ENCODE measurements at regions not wholly inside any gene's neighbourhood (a gene's known extent, or its start where the extent isn't known, plus 50 kb on each side); places are given as distances from the start of the nearest gene placed in this dataset.

GRCh38 chr17:73694491-73694890, 50.2 kb upstream of the SDK2 start:
- no peak for DNase-seq

GRCh38 chr17:73695035-73695738, 50.9 kb upstream of the SDK2 start:
- no peak for DNase-seq

- no peak for DNase-seq
Observed at GRCh38 chr17:73696251-73696650, 52.0 kb upstream of the SDK2 start.

GRCh38 chr17:73697872-73698271, 53.6 kb upstream of the SDK2 start:
- DNase-seq, result peak; percentile 90

- DNase-seq, result no peak
Observed at GRCh38 chr17:73698966-73699365, 54.7 kb upstream of the SDK2 start.

GRCh38 chr17:73701701-73702100, 57.5 kb upstream of the SDK2 start:
- no peak for DNase-seq

GRCh38 chr17:73703192-73703591, 58.9 kb upstream of the SDK2 start:
- DNase-seq, result no peak

GRCh38 chr17:73703917-73704316, 59.7 kb upstream of the SDK2 start:
- DNase-seq, result no peak

GRCh38 chr17:73705594-73705993, 61.3 kb upstream of the SDK2 start:
- DNase-seq, result no peak

- no peak for DNase-seq
Observed at GRCh38 chr17:73706428-73706827, 62.2 kb upstream of the SDK2 start.

- no peak for DNase-seq
Observed at GRCh38 chr17:73706858-73707257, 62.6 kb upstream of the SDK2 start.

GRCh38 chr17:73707358-73707757, 63.1 kb upstream of the SDK2 start:
- DNase-seq, result no peak

GRCh38 chr17:73710095-73710592, 65.9 kb upstream of the SDK2 start:
- DNase-seq, result peak; percentile 86

GRCh38 chr17:73711184-73711583, 66.9 kb upstream of the SDK2 start:
- DNase-seq, result no peak

GRCh38 chr17:73711916-73712315, 67.7 kb upstream of the SDK2 start:
- no peak for DNase-seq

- no peak for DNase-seq
Observed at GRCh38 chr17:73713136-73713535, 68.9 kb upstream of the SDK2 start.

- DNase-seq, result no peak
Observed at GRCh38 chr17:73715769-73716168, 71.5 kb upstream of the SDK2 start.

GRCh38 chr17:73717690-73718089, 73.4 kb upstream of the SDK2 start:
- no peak for DNase-seq

GRCh38 chr17:73718362-73718761, 74.1 kb upstream of the SDK2 start:
- DNase-seq, result no peak

- peak; percentile 93 for DNase-seq
Observed at GRCh38 chr17:73718912-73719311, 74.7 kb upstream of the SDK2 start.

- DNase-seq, result peak; percentile 97
Observed at GRCh38 chr17:73719588-73720071, 75.4 kb upstream of the SDK2 start.

- peak; percentile 86 for DNase-seq
Observed at GRCh38 chr17:73720187-73720834, 76.1 kb upstream of the SDK2 start.

GRCh38 chr17:73722165-73722564, 77.9 kb upstream of the SDK2 start:
- DNase-seq, result peak; percentile 91

GRCh38 chr17:73723317-73723716, 79.1 kb upstream of the SDK2 start:
- DNase-seq, result no peak

Measured in DMS53 (cell line).